HG03439 (cell line): ENCODE measurements at regions not wholly inside any gene's neighbourhood (a gene's known extent, or its start where the extent isn't known, plus 50 kb on each side); places are given as distances from the start of the nearest gene placed in this dataset.

Source experiments
- ATAC-seq: cut with Tn5 transposase; IDR thresholded peaks from one replicate; pipeline ENCODE4 v1.9.1; 2021; ENCODE audit warnings: mild to moderate bottlenecking, moderate library complexity; ENCODE audit not compliant: unreplicated experiment

DNA sequence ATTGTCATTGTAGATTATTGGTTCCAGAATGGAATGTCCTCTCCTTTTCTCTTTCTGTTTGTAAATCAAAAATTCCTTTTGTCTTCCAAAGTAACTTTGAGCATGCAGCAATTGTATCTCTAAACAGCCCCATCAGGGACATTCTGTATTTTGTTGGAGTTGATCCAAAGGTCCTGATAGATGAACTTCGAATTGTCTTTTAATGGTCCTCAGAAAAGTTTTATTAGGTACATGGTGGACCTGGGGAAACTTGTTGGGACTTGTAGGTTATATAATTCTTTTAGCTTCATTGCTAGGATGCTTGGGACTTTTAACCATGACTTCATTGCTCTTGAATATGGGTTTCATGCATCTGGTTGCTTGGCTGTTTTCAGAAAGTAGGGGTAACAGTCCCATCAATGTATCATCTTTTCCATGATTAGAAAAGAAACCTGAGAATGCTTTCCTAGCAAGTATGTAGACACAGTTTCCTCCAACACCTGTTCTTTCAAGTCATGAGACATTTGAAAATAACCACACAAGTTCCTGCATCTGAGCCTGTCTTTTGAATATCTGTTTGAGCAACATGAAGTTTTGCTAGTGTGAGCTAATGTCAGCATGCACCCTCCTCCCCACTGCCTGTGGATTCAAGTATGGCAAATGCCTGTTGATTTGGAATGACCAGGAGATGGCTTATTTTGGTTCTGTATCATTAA, 413.1 kb downstream of the KCNRG start:
- no peak for ATAC-seq

GRCh38 chr13:50435011-50435410, 408.5 kb downstream of the DLEU7 start:
- ATAC-seq: no peak

DNA sequence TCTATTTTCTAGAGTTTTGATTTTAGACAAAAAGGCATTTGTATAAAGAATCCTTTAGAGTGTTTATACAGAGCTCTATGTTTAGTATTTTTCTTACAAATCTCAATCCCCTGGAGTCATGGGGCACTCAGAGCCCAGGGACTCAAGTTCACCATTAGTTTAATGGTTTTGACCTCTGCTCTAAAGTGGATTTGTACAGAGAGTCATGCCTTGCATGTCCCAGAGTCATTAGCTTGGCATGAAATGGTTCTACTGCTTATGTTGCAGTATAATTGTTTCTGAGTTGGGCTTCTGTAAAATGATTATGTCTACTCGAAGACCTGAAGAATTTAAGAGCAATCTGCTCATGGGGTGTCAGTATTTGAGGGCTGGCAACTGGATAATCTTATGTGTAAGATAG, 406.2 kb downstream of the DLEU7 start:
- ATAC-seq: no peak

DNA sequence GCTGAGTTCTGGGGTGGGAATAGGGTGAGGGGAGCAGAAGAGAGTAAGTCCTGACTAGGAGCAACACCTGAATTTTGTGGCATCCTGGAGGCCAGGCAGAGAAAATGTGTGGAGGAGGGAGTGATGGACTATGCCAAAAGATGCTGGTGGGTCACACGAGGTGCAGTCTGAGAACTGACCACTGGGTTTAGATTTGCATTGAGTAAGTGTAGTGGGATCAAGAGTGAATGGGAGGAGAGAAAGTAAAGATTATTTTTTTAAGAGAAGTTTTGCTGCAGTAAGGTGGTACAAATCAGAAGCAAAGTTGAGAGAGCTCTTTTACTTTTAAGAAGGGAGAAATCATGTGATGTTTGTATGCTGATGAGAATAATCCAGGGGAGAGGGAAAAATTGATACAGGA, 405.1 kb downstream of the DLEU7 start:
- no peak for ATAC-seq

- ATAC-seq: no peak
These were observed 402.4 kb downstream of the DLEU7 start for GRCh38 chr13:50441130-50441529.

GRCh38 chr13:50444726-50445125, 398.8 kb downstream of the DLEU7 start:
- no peak for ATAC-seq

- no peak for ATAC-seq
These were observed 396.9 kb downstream of the DLEU7 start for GRCh38 chr13:50446611-50447010.

GRCh38 chr13:50448535-50448998, 394.9 kb downstream of the DLEU7 start:
- ATAC-seq: no peak

DNA sequence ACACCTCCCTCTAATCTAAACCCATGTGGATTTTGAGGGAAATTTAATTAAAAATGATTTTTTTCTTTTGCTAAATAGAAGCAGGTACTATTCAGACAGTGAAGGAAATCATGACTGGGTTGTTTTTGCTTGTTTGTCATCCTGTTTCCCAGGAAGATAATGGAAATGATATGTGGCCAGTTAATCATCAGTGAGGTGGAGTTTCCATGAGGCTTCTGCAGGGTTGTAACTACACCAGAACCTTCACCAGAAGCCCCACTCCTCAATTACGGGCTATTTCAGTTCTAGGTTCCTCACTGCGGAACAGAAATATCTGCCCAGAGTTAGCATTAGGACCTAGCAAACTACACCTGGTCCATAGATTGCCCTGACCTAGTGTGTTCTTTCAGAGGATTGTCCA, 394.0 kb downstream of the DLEU7 start:
- no peak for ATAC-seq

- ATAC-seq: no peak
These were observed 393.2 kb downstream of the DLEU7 start for GRCh38 chr13:50450279-50450678.

- no peak for ATAC-seq
These were observed 391.9 kb downstream of the DLEU7 start for GRCh38 chr13:50451609-50452008.

DNA sequence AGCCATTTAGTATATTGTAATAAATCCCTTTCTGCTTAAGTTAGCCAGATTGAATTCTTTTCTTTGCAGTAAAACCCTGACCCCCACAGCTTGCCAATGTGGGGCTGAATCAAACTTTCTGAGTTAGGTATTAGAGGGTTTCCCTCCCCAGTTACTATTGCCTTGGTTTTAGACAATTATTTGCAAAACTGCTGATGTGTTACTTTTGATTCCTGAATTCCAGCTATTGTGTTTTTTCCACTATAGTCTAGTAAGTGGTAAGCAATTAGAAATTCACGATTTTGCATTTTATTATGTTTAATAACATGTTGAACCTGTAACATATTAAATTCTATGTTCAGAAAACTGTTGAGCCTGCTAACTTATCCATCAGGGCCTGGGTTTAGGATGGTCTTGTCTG, 391.5 kb downstream of the DLEU7 start:
- ATAC-seq: no peak

DNA sequence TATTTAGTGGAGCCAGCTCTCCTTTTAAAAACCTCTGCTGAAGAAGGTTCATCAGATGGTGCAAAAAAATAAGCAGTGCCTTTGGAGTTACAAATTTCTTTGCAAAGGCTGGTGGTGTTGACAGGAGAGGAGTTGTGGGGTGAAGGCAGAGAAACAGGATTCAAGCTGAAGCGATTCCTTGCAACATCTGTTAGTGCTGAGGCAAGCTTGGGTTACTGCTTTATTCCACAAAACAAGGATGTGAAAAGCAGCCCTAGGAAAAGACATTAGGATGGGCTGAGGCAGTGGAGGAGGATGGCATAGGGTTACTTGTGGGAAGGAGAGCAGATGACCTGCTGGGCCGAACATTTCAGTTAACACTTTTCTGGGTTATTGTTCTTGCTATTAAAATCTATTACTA, 390.7 kb downstream of the DLEU7 start:
- ATAC-seq: no peak

- no peak for ATAC-seq
These were observed 390.3 kb downstream of the DLEU7 start for GRCh38 chr13:50453188-50453587.

- ATAC-seq: no peak
These were observed 387.4 kb downstream of the DLEU7 start for GRCh38 chr13:50456111-50456510.

- no peak for ATAC-seq
These were observed 385.8 kb downstream of the DLEU7 start for GRCh38 chr13:50457415-50458393.

DNA sequence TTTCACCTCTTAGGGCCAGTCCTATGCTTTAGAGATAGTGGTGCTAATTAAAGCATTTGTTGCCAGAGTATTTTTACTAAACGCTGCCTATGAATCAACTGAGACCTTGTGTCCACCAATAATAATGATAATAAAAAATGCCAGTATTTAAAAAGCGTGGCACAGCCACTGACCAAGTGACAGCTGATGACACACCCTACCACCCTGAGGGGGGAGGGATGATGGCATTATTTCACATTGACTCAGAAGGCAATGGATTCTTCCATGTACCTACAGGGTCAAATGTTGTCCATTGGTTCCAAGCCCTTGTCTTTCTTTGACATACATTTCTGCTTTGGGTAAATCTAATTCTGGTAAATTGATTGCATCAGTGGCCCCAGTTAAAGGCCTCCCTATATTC, 384.4 kb downstream of the DLEU7 start:
- ATAC-seq: no peak

- no peak for ATAC-seq
These were observed 383.8 kb downstream of the DLEU7 start for GRCh38 chr13:50459658-50460057.

GRCh38 chr13:50460358-50460757, 383.1 kb downstream of the DLEU7 start:
- ATAC-seq: no peak

DNA sequence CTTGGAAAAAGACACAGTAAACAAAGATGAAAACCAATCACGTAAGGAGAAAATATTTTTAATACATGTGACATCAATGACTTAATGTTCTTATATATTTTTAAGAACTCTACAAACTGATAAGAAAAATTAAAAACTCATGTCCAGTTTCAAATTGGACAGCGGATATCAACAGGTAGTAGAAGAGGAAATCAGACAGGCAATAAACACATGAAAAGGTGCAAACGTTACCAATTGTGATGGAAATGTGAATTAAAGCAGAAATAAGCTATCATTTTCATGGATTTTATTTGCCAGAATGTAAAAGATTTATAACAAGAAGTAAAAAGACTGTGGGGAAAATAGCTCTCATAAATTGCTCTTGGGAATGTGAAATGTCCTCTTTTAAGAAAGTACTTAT, 382.3 kb downstream of the DLEU7 start:
- ATAC-seq: no peak

GRCh38 chr13:50463719-50464118, 379.8 kb downstream of the DLEU7 start:
- no peak for ATAC-seq
